Forelimb muscle (tissue), 1 donor: ENCODE measurements at regions not wholly inside any gene's neighbourhood (a gene's known extent, or its start where the extent isn't known, plus 50 kb on each side); places are given as distances from the start of the nearest gene placed in this dataset.

Experiments
- DNase-seq: peaks from one replicate; pipeline ENCODE4 v3.0.0-alpha.2; 2013; ENCODE audit warnings: low read depth

DNA sequence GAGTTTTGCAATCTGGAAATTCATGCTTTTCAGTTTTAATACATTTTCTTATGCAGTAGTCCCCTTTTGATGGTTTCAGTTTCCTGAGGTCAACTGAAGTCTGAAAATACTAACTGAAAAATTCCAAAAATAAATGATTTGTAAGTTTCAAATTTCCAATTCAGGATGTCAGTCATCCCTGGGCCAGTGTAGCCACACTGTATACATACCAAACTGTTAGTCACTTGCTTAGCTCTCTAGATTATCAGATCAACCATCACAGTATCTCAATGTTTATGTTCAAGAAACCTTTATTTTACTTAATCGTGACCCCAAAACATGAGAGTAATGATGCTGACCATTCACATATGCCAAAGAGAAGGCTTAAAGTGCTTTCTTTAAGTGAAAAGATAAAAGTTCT lies 715.5 kb downstream of the GBE1 start:
- DNase-seq: no peak

DNA sequence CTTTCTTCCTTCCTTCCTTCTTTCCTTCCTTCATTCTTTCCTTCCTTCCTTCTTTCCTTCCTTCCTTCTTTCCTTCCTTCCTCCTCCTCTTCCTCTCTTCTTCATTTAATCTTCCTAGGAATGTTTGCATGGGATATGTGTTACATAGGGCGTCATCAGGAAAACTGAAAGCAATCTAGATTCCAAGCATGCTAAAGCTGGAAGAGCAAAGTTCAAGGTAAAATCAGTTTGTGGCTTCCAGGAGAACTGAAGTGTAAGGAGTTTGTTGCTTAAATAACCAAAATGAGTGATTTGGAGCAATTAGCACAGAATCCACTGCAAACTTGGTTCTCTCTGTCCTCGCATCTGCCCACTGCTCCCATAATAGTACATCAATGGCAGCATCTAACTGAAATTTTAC lies 716.2 kb downstream of the GBE1 start:
- DNase-seq: no peak

DNA sequence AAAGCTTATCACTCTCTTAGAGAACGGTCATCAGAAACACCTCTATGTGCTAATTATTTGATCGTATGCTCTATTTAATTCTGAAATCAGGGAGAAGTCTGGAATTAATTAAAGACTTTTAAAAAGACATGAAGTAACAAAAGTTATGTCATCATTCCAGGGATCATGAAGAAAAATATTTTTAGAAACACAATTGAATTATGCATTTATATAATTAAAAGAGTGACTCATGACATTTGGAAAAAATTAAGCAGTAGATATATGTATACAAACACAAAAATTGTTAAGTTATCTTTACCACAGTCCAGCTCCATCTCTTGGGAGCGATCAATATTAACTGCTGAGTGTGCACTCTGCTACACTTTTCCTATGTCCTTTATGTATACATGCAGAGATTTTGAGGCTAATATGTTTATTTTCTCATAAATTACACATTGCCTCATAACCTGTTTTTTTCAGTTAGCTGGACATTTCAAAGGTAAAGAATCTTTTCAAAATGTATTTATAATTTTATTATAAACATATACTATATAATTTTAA lies 717.7 kb downstream of the GBE1 start:
- no peak for DNase-seq

DNA sequence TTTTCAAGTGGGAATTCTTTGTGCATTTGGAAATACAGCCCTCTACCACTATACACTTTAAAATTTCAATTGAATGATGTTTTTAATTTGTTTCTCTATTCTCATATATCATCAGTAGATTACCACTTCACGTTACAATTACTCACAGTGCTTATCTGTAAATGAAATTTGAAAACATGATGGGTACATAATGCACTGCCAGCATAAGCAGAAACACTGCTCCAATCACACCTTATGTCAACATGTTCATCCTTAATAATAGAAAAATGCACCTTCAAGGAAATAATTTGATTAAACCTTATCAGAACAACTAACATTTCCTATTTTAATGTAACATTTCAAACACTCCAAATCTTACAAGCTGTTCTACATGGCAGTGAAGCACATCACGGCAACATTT lies 718.4 kb downstream of the GBE1 start:
- no peak for DNase-seq

DNA sequence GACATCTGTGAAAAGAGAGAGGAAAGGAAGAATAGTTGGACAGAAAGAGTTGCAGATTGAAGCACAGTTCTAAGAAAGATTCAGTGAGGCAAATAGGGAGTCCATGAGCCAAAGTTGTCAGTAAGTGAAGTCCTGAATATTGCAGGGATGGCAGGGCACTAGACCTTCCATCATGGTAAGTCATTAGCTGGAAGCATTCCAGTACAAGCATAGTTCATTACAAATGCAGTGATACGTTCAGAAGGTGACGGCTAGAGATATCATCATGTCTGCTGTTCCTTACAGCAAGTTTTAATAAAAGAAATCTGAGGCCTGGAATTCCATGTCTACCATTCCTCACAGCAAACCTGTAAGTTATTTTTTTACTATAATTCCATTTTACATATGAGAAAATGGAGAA lies 720.1 kb downstream of the GBE1 start:
- no peak for DNase-seq

DNA sequence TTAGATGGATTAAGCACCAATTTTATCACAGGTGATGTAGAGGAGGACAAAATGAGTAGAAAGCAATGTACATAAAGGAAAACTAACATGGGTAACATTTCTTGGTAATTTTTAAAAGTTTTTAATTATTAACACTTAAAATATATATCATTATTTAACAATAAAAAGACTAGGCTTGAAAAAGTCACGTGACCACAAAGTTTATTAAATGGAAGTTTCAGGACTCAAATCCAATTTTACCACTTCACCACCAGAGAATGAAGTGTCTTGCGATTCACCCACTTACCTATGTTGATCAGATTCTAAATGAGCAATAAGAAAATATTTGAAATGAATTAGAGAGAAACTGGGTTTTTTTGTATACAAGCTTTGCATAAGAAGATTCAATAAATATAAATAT lies 721.3 kb downstream of the GBE1 start:
- DNase-seq: no peak

DNA sequence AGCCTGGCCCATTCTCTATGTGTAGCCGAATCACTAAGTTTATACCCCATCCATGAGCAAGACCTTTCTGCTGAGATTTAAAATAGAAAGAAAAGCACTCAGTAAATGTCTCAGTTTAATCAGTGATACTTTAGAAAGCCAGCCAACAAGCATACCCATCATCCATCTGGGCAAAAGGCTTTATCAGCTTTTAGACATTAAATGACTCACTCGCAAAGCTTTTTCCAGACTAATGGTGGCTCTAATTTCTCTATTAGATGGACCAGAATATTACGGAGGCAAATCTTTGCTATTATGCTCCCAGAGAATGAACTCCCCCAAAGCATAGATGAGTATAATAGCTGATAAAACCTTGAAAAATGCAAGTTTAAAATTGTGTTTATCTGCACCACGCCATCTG lies 727.8 kb downstream of the GBE1 start:
- no peak for DNase-seq

DNA sequence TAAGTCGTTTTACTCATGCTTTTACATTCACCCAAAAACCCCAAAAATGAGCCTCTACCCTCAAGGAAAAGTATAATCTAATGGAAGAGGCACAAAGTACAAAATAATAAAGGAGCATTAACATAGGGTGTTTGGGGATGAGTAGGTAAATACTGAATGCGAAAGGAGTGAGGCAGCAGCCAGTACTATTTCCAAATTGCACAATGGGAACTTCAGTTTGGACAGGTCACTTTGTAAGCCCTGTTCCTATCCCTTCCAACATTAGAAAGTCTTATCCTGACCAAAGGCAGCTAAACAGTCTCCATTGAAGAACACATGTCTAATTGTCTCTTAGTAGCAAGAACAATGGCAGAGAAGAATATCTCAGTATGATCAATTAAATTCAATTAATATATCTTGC lies 728.3 kb downstream of the GBE1 start:
- no peak for DNase-seq

DNA sequence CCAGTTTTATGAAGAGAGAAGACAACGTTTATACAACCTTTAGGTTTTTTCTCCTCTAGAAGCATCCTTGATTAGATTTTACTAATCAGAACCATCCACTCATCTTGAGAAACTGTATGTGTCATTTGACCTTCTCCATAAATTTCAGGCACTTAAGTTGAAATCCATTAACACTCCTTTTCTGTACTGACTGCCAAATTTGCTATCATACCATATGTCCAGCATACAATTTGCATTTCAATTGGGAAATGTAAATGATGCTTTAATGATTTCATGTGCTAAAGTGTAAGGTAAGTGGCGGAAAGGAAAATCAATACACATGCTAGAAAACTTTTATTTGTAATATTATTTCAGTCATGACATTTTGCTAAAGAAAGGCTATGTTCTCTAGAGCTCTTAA lies 731.6 kb downstream of the GBE1 start:
- DNase-seq: no peak

DNA sequence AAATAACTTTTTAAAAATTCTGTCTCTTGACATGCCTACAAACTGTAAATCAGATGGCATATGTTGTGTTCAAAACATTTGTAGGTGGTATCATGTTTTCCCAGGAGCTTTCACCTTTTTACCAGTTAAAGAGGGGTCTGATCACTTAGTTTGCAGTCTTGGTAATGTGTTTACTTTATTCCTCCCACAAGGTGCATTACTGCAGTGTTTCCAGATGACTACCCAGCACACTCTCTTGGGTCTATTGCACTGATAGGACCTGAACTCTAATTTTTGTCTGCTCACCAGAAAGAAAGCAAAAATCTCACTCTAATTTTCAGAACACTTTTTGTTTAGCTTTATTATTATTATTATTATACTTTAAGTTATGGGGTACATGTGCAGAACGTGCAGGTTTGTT lies 734.1 kb downstream of the GBE1 start:
- no peak for DNase-seq

DNA sequence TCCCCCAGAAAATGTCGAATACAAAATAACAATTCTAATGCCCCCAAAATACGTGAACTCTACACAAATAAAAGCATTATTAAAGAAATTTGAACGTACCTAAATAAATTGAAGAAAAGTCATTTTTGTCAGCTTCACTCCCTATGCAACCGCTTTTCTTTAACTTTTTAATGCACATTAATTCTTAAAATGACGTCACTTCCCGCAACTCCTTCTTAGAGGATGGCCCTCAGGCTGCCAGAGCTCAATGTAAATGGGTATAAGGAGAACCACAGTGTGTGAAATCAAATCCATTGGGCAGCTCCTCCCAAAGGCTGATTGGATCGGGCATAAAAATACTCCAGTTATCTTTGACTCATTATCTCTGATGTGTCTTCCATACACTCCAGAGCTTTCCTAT lies 736.9 kb downstream of the GBE1 start:
- no peak for DNase-seq

DNA sequence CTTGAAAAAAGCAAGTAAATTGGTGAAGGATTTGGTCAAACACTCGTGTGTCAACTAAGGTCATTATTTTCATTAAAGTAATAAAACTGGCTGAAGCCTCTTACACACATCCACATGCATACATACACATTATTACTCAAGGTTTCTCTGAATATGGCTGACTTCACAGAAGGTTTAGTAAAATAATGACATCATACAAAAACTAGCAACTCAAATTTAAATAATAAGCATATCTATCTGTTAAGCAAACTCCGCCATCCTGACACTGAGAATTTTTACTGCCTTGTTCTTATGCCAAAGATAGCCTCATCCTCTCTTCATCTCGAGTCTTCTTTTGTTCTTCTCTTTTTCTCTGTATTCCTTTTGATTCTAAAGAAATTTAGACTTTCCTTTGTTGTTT lies 739.1 kb downstream of the GBE1 start:
- no peak for DNase-seq

DNA sequence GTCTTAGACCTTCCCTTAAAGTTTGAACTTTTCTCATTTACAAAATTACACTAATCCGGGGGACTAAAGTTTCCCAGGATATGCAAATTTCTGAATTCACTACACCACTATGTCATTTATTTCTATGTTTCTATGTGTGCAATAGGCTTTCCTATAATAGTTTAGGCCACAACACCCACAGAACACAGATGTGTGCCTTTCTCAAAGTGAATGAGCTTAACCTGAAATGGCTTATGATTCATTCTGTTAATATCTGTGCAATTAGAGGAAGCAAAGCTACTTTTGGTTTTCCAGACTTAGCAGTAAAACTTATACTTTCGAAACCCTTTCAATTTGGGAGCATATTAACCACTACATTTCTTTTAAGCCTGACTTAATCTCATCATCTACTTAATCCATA lies 748.1 kb downstream of the GBE1 start:
- no peak for DNase-seq

DNA sequence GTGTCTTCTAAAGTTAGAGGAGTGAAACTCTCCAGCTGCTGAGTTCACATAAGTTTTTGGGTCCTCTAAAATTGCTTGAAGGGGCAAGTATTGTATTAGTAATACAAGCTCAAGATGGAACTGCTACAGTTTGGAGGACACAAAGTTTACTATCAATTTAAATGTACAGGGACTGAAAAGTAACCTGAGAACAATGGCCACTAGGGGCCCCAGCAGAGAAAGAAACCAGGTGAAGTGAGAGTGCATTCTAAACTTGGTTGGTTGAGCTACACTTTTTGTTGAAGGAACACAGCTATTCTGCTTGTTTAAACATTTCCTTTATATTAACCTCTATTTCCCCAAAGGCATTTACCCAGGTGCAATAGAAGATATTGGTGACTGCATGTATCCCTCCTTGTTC lies 755.5 kb downstream of the GBE1 start:
- no peak for DNase-seq

DNA sequence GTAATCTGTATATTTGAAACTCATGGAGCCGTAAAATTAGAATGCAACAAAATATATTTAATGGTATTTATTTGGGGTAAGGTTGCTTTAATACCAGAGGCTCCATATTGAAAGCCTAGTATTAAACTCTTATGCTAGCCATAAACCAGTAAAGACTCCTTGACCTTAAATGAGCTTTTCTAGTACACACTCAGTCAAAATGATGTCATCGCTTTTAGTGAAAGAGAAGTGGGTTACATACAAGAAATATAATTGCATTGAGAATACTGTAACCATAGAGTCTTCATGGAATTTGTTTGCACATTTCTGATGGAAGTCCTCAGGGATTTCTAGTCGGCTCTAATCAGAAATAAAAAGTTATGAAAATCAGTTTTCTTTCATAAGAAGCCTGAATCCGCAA lies 757.6 kb downstream of the GBE1 start:
- no peak for DNase-seq

DNA sequence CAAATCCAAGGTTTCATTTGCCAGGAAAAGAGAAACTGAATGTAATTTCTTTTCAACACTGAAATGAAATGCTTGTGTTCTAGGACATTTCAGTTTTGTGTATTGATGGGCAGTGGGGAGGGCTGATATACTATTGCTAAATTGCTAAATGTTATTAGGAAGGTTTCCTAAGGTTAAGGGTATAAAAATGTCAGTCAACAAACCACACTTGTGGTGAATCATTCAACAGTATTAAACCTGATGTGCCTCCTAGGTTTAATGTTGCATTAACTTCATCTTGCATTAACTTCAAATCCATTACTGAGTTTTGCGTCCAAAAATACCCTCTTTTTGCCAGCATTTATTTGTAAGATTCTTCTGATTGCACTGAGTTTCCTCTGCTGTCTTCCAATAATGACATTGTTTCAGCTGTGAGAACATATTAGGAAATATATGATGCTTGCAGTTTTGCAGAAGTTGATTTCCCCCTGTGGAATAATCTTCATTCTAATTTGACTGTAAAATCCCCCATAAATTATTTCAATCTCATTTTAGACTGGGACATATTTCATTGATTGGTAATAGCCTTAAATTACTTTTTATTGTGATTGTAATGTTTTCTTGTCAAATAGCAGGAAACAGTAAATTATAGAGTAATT lies 758.3 kb downstream of the GBE1 start:
- DNase-seq: no peak

DNA sequence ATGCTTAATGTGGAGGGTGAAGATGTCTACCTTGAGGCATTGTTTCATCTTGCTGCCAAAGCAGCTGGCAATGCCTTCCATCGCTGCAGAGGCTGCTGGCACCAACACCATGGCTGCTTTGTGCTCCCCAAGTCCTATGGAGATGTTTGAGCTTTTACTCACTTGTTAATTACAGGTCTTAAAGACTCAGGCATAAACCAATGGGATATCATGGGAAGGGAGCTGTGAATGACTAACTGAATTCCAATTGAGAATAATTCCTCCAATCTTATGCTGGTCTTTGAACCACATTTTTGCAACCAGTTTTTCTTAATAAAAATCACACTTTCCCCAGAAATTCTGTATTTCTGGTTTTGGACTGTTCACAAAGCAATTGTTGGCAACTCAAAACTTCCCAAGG lies 762.0 kb downstream of the GBE1 start:
- DNase-seq: no peak

DNA sequence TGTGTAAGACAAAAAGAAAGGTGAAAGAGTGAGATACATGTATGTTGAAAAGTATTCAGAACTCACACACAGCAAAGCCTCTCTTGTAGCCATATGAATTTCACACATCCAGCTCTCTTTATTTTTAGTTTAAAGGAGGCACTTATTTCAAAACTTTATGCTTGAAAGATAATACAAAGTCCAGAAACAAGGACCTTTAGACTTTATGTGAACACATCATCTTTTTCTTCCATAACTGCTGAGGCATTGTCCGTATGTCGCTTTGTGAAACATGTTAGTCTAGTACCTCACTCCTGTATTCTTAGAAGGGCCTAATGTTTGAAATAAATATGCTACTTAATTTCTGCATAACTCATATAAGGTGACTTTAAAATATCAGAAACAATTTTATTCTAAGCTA lies 763.4 kb downstream of the GBE1 start:
- DNase-seq: no peak

DNA sequence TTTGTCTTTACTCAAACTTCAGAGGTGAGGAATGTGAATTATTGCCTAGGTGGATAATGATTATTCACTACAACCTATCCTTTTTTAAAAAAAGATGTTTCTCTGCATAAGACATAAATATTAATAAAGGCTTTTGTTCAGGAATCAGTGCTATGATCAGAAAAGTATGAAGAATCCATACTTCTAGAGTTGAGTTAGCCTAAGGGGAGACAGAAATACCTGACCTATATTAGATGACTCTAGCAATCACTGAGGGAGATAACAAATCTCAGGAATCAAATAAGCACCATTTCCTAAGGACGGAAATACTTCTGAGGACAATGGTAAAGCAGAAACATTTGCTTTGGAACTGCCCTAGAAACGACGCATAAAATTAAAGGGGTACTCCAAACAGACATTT lies 763.8 kb downstream of the GBE1 start:
- DNase-seq: no peak

DNA sequence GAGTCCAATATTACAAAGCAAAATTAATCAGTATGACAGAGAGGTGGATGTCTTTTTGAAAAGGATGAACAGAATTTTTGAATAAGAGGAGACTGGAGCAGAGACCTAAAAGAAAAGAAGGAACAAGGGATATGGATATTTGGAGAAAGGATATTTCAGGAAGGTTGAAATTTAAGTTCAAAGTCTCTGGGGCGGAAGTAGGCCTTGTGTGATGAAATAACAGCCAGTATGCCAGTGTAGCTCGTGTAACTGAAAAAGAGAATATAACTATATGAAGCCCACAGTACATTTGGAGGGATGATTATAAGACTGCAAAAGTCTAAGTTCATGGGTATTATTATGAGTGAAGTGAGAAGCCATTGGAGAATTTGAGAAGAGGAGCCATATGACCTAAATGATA lies 766.7 kb downstream of the GBE1 start:
- DNase-seq: no peak

DNA sequence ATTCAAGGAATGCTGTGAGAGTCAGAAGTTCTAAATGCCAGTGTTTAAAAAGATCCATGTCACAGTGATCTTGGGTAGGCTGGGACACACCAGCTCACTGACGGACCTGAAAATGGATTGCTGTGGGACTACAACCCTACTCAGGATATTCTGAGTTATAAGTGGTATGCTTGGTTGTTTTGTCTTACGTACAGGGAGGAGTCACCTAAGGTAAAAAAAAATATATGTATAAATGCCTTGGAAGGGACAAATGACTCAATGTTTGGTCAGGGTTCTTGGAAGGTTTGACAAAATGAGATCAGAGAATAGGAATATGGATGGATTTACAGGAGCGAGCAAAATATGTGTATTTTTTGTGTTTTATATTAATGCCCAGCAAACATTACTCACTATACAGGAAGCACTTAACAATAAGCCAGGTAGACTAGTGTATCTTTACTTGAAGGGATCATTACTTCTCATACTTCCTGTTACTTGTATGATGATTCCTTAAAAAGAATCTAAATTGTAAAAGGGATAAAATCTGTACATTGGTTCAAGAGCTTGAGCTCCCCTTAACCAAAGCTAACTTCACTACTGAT lies 767.3 kb downstream of the GBE1 start:
- DNase-seq: no peak

DNA sequence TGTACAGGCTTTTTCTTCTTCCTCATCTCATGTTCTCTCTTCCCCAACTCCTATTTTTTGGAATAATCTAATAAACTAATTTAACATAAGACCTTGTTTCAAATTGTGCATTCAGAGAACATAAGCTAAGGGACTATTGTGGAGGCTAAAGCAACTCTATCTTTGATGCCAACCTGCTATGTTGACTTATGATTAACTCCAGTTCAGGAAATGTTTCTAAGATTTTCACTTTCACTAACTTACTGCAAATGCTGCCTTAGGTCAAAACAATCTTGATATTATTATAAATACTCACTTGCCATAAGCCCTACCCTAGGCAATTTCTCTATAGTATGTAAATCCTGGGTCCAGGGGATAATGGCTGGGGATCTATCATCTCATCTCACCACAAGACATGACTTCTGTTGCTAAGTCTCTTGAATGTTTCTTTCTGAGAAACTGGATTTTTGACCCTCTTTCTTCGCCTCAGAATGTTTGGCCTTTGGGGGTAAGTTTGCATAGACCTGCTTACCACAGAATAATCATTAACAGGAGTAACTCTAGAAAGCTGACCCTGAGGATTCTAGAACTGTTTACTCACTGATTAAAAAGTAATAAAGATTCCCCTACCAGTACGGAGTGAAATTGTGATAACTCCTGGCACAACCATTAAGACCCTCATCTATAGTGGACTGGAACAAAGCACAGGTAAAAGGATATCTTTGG lies 768.1 kb downstream of the GBE1 start:
- DNase-seq: no peak

DNA sequence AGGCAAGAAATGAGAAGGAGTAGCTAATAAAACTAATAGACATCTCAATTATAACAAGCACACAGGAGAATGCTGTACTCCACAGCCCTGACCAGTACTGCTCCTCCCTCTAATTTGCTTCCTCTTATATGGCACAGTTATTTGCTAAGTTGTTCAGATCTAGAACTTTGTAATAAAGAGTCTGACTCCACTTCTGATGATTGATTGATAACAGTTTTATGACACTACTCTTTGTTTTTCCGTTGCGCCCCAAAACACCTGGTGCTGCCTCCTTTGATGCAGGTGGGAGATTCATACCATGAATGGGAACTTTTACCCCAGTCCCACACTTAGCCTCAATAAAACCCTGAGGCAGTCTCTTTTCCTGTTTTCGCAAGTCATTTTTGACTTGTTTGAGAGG lies 777.7 kb downstream of the GBE1 start:
- DNase-seq: no peak
